D721Med (cell line): ENCODE measurements at regions not wholly inside any gene's neighbourhood (a gene's known extent, or its start where the extent isn't known, plus 50 kb on each side); places are given as distances from the start of the nearest gene placed in this dataset.

ENCODE experiments used
- DNase-seq: peaks from one replicate; pipeline ENCODE4 v3.0.0; 2011; ENCODE audit warnings: low spot score; ENCODE audit not compliant: insufficient read length
- FAIRE-seq: peaks from 2 replicates; lab custom pipeline; 2011; peaks lifted over from hg19 to GRCh38; lab: Jason Lieb, UNC
- CTCF ChIP-seq: IDR thresholded peaks from 2 replicates; pipeline ENCODE4 v1.5.1; 2012; ENCODE audit warnings: mild to moderate bottlenecking, control low read depth; ENCODE audit not compliant: insufficient read depth; ENCODE audit errors: missing control alignments

- TF ChIP-seq CTCF: no peak
- FAIRE-seq (no peak), DNase-seq (no peak)
These were observed 634.9 kb upstream of the ZNF608 start for GRCh38 chr5:125381290-125381689.

- FAIRE-seq: no peak
- no peak for TF ChIP-seq CTCF
These were observed 637.6 kb upstream of the ZNF608 start for GRCh38 chr5:125384071-125384470.

GRCh38 chr5:125390326-125390725 lies 643.9 kb upstream of the ZNF608 start:
- FAIRE-seq (peak; percentile 35), DNase-seq (no peak)
- no peak for TF ChIP-seq CTCF

More at GRCh38 chr5:125384071-125384470, 637.6 kb upstream of the ZNF608 start:
- no peak for DNase-seq

- no peak for TF ChIP-seq CTCF
- FAIRE-seq (no peak), DNase-seq (no peak)
These were observed 646.9 kb upstream of the ZNF608 start for GRCh38 chr5:125393221-125393815.

- no peak for DNase-seq
- FAIRE-seq: no peak
- no peak for TF ChIP-seq CTCF
These were observed 648.3 kb upstream of the ZNF608 start for GRCh38 chr5:125394661-125395280.

GRCh38 chr5:125396462-125396861 lies 650.0 kb upstream of the ZNF608 start:
- FAIRE-seq (no peak), DNase-seq (no peak)
- no peak for TF ChIP-seq CTCF

- no peak for TF ChIP-seq CTCF
- DNase-seq: no peak
- no peak for FAIRE-seq
These were observed 652.0 kb upstream of the ZNF608 start for GRCh38 chr5:125398466-125398865.
